IMR-90 (cell line): ENCODE measurements at regions not wholly inside any gene's neighbourhood (a gene's known extent, or its start where the extent isn't known, plus 50 kb on each side); places are given as distances from the start of the nearest gene placed in this dataset.

Source experiments
- ATAC-seq: fragments of 200-7000 bp; cut with Tn5 transposase; 2 replicates; pipeline ENCODE4 v1.9.1; 2020; ENCODE audit warnings: low read depth, mild to moderate bottlenecking, moderate library complexity
- BruUV-seq: library from RNA; stranded (reverse); fragments of 400-500 nt; replicated peaks from 2 replicates; lab custom pipeline; 2021; lab: Mats Ljungman, UMichigan
- CTCF ChIA-PET: fragments of 300-600 bp; formaldehyde crosslinking; extraction: SDS; loops from one replicate; lab custom pipeline; 2021; ENCODE audit warnings: antibody characterized with exemption; lab: Yijun Ruan, JAX
- POLR2A ChIA-PET: fragments of 300-600 bp; sonication (Branson Sonifier 250); formaldehyde crosslinking; loops from one replicate; lab custom pipeline; 2022; ENCODE audit warnings: antibody characterized with exemption; ENCODE audit not compliant: unreplicated experiment; lab: Charles Lee
- DNase-seq: peaks from one replicate; pipeline ENCODE4 v3.0.0; 2013
- H2AFZ ChIP-seq: replicated peaks from 2 replicates; pipeline ENCODE3; 2013; ENCODE audit warnings: low read length, mild to moderate bottlenecking; ENCODE audit not compliant: poor library complexity
- H2AK5ac ChIP-seq: 2 replicates; pipeline ENCODE4 v1.6.1; 2013; ENCODE audit warnings: low read depth, low read length, inconsistent platforms
- H2AK9ac ChIP-seq: replicated peaks from 2 replicates; pipeline ENCODE3; 2013; ENCODE audit warnings: mild to moderate bottlenecking, low read depth, low read length, moderate library complexity; ENCODE audit not compliant: poor library complexity
- H2BK120ac ChIP-seq: 2 replicates; pipeline ENCODE4 v1.6.1; 2013; ENCODE audit warnings: low read depth, low read length, inconsistent platforms
- H2BK15ac ChIP-seq: 3 replicates; pipeline ENCODE4 v1.6.1; 2013; ENCODE audit warnings: low read depth, low read length, inconsistent platforms
- H2BK20ac ChIP-seq: 2 replicates; pipeline ENCODE4 v1.6.1; 2013; ENCODE audit warnings: low read depth, mild to moderate bottlenecking, inconsistent platforms, low read length, moderate library complexity
- H2BK5ac ChIP-seq: 2 replicates; pipeline ENCODE4 v1.6.1; 2013; ENCODE audit warnings: mild to moderate bottlenecking, low read depth, low read length, inconsistent platforms; ENCODE audit not compliant: poor library complexity, severe bottlenecking
- H3K14ac ChIP-seq: replicated peaks from 2 replicates; pipeline ENCODE4 v1.6.1; 2013; ENCODE audit warnings: low read depth, low read length, inconsistent platforms
- H3K18ac ChIP-seq: 2 replicates; pipeline ENCODE4 v1.6.1; 2013; ENCODE audit warnings: low read depth, low read length, control low read depth
- H3K23ac ChIP-seq: 2 replicates; pipeline ENCODE4 v1.6.1; 2013; ENCODE audit warnings: low read depth, low read length, inconsistent platforms
- H3K27ac ChIP-seq: 2 replicates; pipeline ENCODE4 v1.5.1; 2013; ENCODE audit warnings: mild to moderate bottlenecking, control low read depth, low read length; ENCODE audit not compliant: insufficient read depth
- H3K27me3 ChIP-seq: 2 replicates; pipeline ENCODE4 v1.6.1; 2013; ENCODE audit warnings: low read length; ENCODE audit not compliant: control insufficient read depth, insufficient read depth
- H3K36me3 ChIP-seq: 2 replicates; pipeline ENCODE4 v1.6.1; 2013; ENCODE audit warnings: low read length, mixed read lengths; ENCODE audit not compliant: control insufficient read depth, insufficient read depth
- H3K4ac ChIP-seq: 2 replicates; pipeline ENCODE4 v1.6.1; 2013; ENCODE audit warnings: low read depth, low read length, inconsistent platforms
- H3K4me1 ChIP-seq: 2 replicates; pipeline ENCODE4 v1.6.1; 2013; ENCODE audit warnings: low read length, mixed read lengths; ENCODE audit not compliant: control insufficient read depth, insufficient read depth
- H3K4me2 ChIP-seq: 2 replicates; pipeline ENCODE4 v1.6.1; 2013; ENCODE audit warnings: low read depth, mild to moderate bottlenecking, control low read depth, low read length, moderate library complexity
- H3K4me3 ChIP-seq: 2 replicates; pipeline ENCODE4 v1.5.1; 2013; ENCODE audit warnings: low read depth, mild to moderate bottlenecking, control low read depth, low read length, moderate library complexity; ENCODE audit not compliant: insufficient read depth
- H3K56ac ChIP-seq: 2 replicates; pipeline ENCODE4 v1.6.1; 2013; ENCODE audit warnings: low read length, inconsistent platforms; ENCODE audit not compliant: insufficient read depth; ENCODE audit errors: extremely low read depth
- H3K79me1 ChIP-seq, 2 experiments: 2 replicates each; pipeline ENCODE4 v1.6.1; 2013; ENCODE audit warnings: low read length in 2 of 2, inconsistent platforms in 1 of 2, low read depth in 1 of 2
- H3K9ac ChIP-seq: 2 replicates; pipeline ENCODE4 v1.6.1; 2013; ENCODE audit warnings: low read depth, low read length, control low read depth
- H3K9me1 ChIP-seq: 2 replicates; pipeline ENCODE4 v1.6.1; 2013; ENCODE audit warnings: low read length, inconsistent platforms; ENCODE audit not compliant: insufficient read depth
- H3K9me3 ChIP-seq: 2 replicates; pipeline ENCODE4 v1.6.1; 2013; ENCODE audit warnings: low read length; ENCODE audit not compliant: control insufficient read depth, insufficient read depth
- H4K20me1 ChIP-seq: 2 replicates; pipeline ENCODE4 v1.6.1; 2013; ENCODE audit warnings: low read length, inconsistent platforms; ENCODE audit not compliant: insufficient read depth
- H4K5ac ChIP-seq: 2 replicates; pipeline ENCODE4 v1.6.1; 2013; ENCODE audit warnings: mild to moderate bottlenecking, low read depth, low read length, control low read depth
- H4K8ac ChIP-seq, 2 experiments: 2 replicates each; pipeline ENCODE4 v1.6.1; 2013; ENCODE audit warnings: low read depth in 2 of 2, low read length in 2 of 2, control low read depth in 1 of 2, inconsistent platforms in 1 of 2
- H4K91ac ChIP-seq: 2 replicates; pipeline ENCODE4 v1.6.1; 2013; ENCODE audit warnings: low read depth, low read length, inconsistent platforms; ENCODE audit not compliant: insufficient read depth
- CEBPB ChIP-seq: IDR thresholded peaks from 2 replicates; pipeline ENCODE4 v1.6.1; 2012; ENCODE audit warnings: low read depth, low read length, improper control_type of control experiment
- POLR2A ChIP-seq: IDR thresholded peaks from 2 replicates; pipeline ENCODE4 v1.6.1; 2012; ENCODE audit warnings: mild to moderate bottlenecking, low read depth, low read length
- SMC3 ChIP-seq: fragments of 150-350 bp; IDR thresholded peaks from 2 replicates; pipeline ENCODE4 v1.6.1; 2016; ENCODE audit warnings: low read depth, mild to moderate bottlenecking, antibody characterized with exemption, low read length, moderate library complexity
- WGBS, 2 experiments: methylation state at CpG; one replicate each; pipeline versions ENCODE4 v1.1.5 to v1.1.7; 2013; ENCODE audit warnings: missing lambda C conversion rate in 2 of 2; ENCODE audit not compliant: insufficient read length in 1 of 2; ENCODE audit errors: extremely low coverage in 2 of 2; 5-methylcytosine and 5-hydroxymethylcytosine counted together
- dilution Hi-C: fragments of 300-500 bp; cut with HindIII; formaldehyde crosslinking; loops from one replicate; pipeline ENCODE4 v1.14.3; 2018; ENCODE audit warnings: low sequenced_read_pairs; ENCODE audit not compliant: unreplicated experiment
- in situ Hi-C: fragments of 300-500 bp; cut with MboI; formaldehyde crosslinking; loops from 3 replicates; pipeline ENCODE4 v1.14.3; 2019; ENCODE audit warnings: low sequenced_read_pairs, inconsistent platforms, mixed read lengths
- intact Hi-C: fragments of 100-400 bp; cut with micrococcal nuclease; formaldehyde crosslinking; loops from 2 replicates; pipeline ENCODE4 v1.10.0; 2022

DNA sequence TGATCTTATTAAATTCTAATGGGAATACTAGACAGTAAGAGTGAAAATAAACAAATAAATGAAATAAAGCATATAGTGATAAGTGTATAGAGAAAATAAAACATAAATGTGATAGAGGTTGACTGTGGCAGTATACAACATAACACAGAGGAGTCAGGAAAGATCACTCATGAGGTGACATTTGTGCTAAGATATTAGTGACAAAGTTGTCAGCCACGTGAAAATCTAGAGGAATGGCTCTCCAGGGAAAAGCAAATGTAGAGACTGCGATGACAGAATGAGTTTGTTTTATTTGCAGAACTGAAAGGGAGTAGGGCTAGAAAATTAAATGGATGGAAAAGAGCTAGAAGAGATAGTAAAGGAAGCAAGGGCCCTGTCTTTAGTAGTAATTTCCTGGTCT is 72.8 kb upstream of the GABRA2 start:
- Histone ChIP-seq H2AFZ (no peak overlapping the region), H3K4me1 (no peaks in the 10 kb centered on the region), H4K20me1 (no peaks in the 10 kb centered on the region), H3K9me3 (no peaks in the 10 kb centered on the region), H4K8ac (no peak overlapping the region), H4K5ac (no peak overlapping the region), H3K4ac (no peak overlapping the region), H3K27me3 (no peaks in the 10 kb centered on the region), H2BK20ac (no peak overlapping the region), H3K23ac (no peak overlapping the region), H3K79me1 (no peaks in the 10 kb centered on the region), H2BK5ac (no peak overlapping the region), H2BK120ac (no peak overlapping the region), H2AK5ac (no peak overlapping the region), H3K14ac (no peak overlapping the region), H3K9me1 (no peaks in the 10 kb centered on the region), H3K27ac (no peak overlapping the region), H2BK15ac (no peak overlapping the region), H3K4me2 (no peak overlapping the region), H3K9ac (no peak overlapping the region), H3K56ac (no peak overlapping the region), H4K91ac (no peak overlapping the region), H3K18ac (no peak overlapping the region), H3K36me3 (no peaks in the 10 kb centered on the region), H3K4me3 (no peak overlapping the region), H2AK9ac (no peak overlapping the region)
- intact Hi-C loops = no loop called here
- in situ Hi-C loops = no loop called here
- POLR2A ChIA-PET = no interaction called here
- BruUV-seq = no TSS peak
- no peak for TF ChIP-seq CEBPB
- TF ChIP-seq POLR2A = no peak
- TF ChIP-seq SMC3 = no peak
- no peak for DNase-seq
- WGBS, 2 experiments = 20% methylated on average over 1 of the region's 2 CpGs; no CpG with 5 or more reads in 1 of the 2 experiments
- no peak for ATAC-seq
- CTCF ChIA-PET = no interaction called here
- dilution Hi-C loops = no loop called here
